SK-N-MC (cell line): ENCODE measurements at regions not wholly inside any gene's neighbourhood (a gene's known extent, or its start where the extent isn't known, plus 50 kb on each side); places are given as distances from the start of the nearest gene placed in this dataset.

Experiments used
- EZH2 ChIP-seq: fragments of 200-600 bp; sonication (generic); IDR thresholded peaks from one replicate; pipeline ENCODE4 v1.6.1; 2017; ENCODE audit warnings: antibody characterized with exemption
- FOXP2 ChIP-seq: optimal IDR thresholded peaks from 2 replicates; pipeline ENCODE3; 2011; ENCODE audit warnings: mild to moderate bottlenecking, moderate library complexity; ENCODE audit not compliant: insufficient read depth; ENCODE audit errors: extremely low read length, control extremely low read depth
- POLR2AphosphoS5 ChIP-seq: IDR thresholded peaks from 2 replicates; pipeline ENCODE4 v1.6.1; 2012; ENCODE audit warnings: mild to moderate bottlenecking, low read depth, low read length, borderline replicate concordance

GRCh38 chr3:24905266-24905665 lies 410.6 kb upstream of the THRB start:
- TF ChIP-seq POLR2AphosphoS5 (no peak), EZH2 (no peak), FOXP2 (no peak)
